ENCODE measurements at regions not wholly inside any gene's neighbourhood (a gene's known extent, or its start where the extent isn't known, plus 50 kb on each side); places are given as distances from the start of the nearest gene placed in this dataset.
A peak's percentile ranks its signal among the peaks of the same experiment; 100 is the strongest.
"Not testable (repeated sequence)": the region's sequence is repeated elsewhere in the genome, so short reads cannot be mapped to it uniquely, and the experiment has no call there.

- peaks cover 0 to 33% (median 3%) of the 10 kb centered on the region in 9 donors for H3K9me3 Mint-ChIP-seq
- POLR2A ChIA-PET = no interaction called here
- H3K4me1 Mint-ChIP-seq = no peaks in the 10 kb centered on the region
- DNase-seq = no peak
- H3K27me3 Mint-ChIP-seq = no peaks in the 10 kb centered on the region
- no peak for ATAC-seq
- H3K4me3 Mint-ChIP-seq = no peak overlapping the region
- peaks cover 0 to under 1% (median 0%) of the 10 kb centered on the region in 3 donors for H3K36me3 Mint-ChIP-seq
- no peak overlapping the region for H3K27ac Mint-ChIP-seq
These were observed 1709.1 kb upstream of the LRRTM1 start for GRCh38 chr2:82013641-82014040.

GRCh38 chr2:82007071-82007664 lies 1702.6 kb upstream of the LRRTM1 start:
- no peak for DNase-seq
- Mint-ChIP-seq H3K9me3 (peaks cover 0 to 37% (median 7%) of the 10 kb centered on the region in 9 donors), H3K4me1 (no peaks in the 10 kb centered on the region), H3K4me3 (no peak overlapping the region), H3K27ac (no peak overlapping the region), H3K36me3 (no peaks in the 10 kb centered on the region), H3K27me3 (no peaks in the 10 kb centered on the region)
- no peak for ATAC-seq
- POLR2A ChIA-PET = no interaction called here

DNA sequence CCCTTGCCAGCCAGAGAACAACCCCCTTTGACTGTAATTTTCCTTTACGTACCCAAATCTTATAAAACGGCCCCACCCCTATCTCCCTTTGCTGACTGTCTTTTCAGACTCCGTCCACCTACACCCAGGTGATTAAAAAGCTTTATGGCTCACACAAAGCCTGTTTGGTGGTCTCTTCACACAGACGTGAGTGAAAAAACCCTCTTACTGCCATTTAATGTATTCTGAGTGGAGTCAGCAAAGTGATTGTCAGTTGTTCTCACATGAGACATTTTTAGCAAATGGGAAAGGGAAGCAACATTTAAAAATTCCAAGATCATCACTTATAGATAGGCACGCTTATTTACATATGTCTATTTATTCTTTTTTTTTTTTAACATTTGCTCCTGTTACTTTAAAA lies 1701.3 kb upstream of the LRRTM1 start:
- H3K36me3 Mint-ChIP-seq, H3K27ac Mint-ChIP-seq, H3K4me1 Mint-ChIP-seq, ATAC-seq, H3K27me3 Mint-ChIP-seq, H3K4me3 Mint-ChIP-seq, DNase-seq, POLR2A ChIA-PET: not testable (repeated sequence)
- peaks cover 0 to 39% (median 8%) of the 10 kb centered on the region in 9 donors for H3K9me3 Mint-ChIP-seq

DNA sequence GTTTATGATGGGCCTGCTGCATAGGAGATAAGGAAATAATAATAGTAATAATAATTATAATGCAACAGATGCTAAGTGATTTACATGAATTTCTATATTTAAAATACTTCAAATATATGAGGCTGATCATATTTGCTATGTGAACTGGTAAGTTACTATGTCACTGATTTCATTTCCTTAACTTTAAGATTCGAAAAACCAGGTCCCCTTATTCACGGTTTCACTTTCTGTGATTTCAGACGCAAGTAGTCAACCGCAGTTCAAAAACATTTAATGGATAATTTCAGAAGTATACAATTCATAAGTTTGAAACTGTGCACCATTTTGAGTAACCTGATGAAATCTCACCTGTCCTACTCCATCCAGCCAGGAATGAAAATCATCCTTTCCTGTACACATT lies 1697.1 kb upstream of the LRRTM1 start:
- POLR2A ChIA-PET = no interaction called here
- Mint-ChIP-seq H3K4me3 (no peak overlapping the region), H3K27ac (no peak overlapping the region), H3K4me1 (no peaks in the 10 kb centered on the region), H3K36me3 (no peaks in the 10 kb centered on the region), H3K27me3 (no peaks in the 10 kb centered on the region), H3K9me3 (peaks cover 0 to 41% (median 7%) of the 10 kb centered on the region in 9 donors)
- ATAC-seq (no peak), DNase-seq (no peak)

DNA sequence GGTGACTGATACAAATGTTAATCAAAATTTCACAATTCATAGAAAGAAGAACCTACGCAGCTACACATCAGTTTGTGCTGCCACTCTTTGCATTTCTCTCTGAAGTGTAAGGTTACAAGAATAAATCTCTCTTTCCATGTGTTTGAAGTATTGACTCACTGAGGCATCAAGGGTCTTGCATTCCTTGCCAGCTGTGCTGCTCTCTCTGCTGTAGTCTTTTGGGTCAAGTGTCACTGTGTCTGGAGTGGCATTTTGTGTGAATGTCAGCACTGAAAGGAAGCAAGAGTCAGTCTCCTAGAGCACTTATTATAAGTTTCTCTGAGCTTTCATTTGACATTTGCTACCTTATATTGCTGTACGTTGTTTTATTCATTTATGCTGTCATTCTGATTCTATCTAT lies 1696.1 kb upstream of the LRRTM1 start:
- POLR2A ChIA-PET = no interaction called here
- Mint-ChIP-seq H3K4me1 (no peaks in the 10 kb centered on the region), H3K9me3 (peaks cover 0 to 32% (median 4%) of the 10 kb centered on the region in 9 donors), H3K27me3 (no peaks in the 10 kb centered on the region), H3K36me3 (no peaks in the 10 kb centered on the region), H3K4me3 (no peak overlapping the region), H3K27ac (no peak overlapping the region)
- no peak for DNase-seq
- no peak for ATAC-seq

- DNase-seq (no peak), ATAC-seq (no peak)
- Mint-ChIP-seq H3K9me3 (peaks cover 0 to 15% (median 5%) of the 10 kb centered on the region in 9 donors), H3K27me3 (no peaks in the 10 kb centered on the region), H3K4me1 (no peaks in the 10 kb centered on the region), H3K36me3 (no peaks in the 10 kb centered on the region), H3K4me3 (no peak overlapping the region), H3K27ac (no peak overlapping the region)
- POLR2A ChIA-PET = no interaction called here
These were observed 1691.8 kb upstream of the LRRTM1 start for GRCh38 chr2:81996332-81996731.

- Mint-ChIP-seq H3K36me3 (no peaks in the 10 kb centered on the region), H3K4me3 (no peak overlapping the region), H3K27ac (no peak overlapping the region), H3K4me1 (no peaks in the 10 kb centered on the region), H3K27me3 (no peaks in the 10 kb centered on the region), H3K9me3 (peaks cover 0 to 16% (median 2%) of the 10 kb centered on the region in 9 donors)
- no peak for DNase-seq
- ATAC-seq = no peak
- POLR2A ChIA-PET = no interaction called here
These were observed 1686.7 kb upstream of the LRRTM1 start for GRCh38 chr2:81991282-81991681.

DNA sequence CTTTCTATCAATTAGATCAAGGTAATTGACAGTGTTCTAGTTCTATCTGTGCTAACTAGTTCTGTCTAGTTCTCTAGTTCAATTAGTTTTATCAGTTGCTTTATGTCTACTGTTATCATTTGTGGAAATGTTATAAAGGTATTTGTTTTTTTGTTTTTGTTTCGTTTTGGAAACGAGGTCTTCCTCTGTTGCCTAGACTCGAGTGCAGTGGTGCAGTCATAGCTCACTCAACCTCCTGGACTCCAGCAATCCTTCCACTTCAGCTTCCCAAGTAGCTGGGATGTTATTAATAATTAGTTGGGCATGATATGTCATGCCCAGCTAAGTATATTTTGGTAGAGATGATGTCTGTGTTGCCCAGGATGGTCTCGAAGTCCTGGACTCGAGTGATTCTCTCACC lies 1682.8 kb upstream of the LRRTM1 start:
- POLR2A ChIA-PET = no interaction called here
- H3K27ac Mint-ChIP-seq = no peak overlapping the region

DNA sequence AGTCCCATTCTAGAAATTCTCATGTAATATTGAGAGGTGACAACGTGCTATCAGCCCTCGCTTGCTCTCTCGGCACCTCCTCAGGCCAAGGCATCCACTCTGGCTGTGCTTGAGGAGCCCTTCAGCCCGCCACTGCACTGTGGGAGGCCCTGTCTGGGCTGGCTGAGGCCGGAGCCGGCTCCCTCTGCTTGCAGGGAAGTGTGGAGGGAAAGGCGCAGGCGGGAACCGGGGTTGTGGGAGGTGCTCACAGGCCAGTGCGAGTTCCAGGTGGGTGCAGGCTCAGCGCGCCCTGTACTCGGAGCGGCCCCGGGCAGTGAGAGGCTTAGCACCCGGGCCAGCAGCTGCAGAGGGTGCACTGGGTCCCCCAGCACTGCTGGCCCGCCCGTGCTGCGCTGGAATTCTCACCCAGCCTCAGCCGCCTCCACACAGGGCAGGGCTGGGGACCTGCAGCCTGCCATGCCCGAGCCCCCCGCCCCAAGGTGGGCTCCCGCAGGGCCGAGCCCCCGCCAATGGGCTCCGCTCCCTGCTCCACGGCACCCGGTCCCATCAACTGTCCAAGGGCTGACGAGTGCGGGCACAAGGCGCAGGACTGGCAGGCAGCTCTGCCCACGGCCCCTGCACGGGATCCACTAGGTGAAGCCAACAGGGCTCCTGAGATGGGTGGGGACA lies 1680.6 kb upstream of the LRRTM1 start:
- POLR2A ChIA-PET = no interaction called here
- Mint-ChIP-seq H3K4me1 (no peaks in the 10 kb centered on the region), H3K9me3 (peaks cover 0 to 16% (median 6%) of the 10 kb centered on the region in 9 donors), H3K4me3 (no peak overlapping the region), H3K36me3 (no peaks in the 10 kb centered on the region), H3K27me3 (no peaks in the 10 kb centered on the region), H3K27ac (no peak overlapping the region)
- DNase-seq (peak in 1 of 10 donors; percentile 55), ATAC-seq (no peak)

More for the DNA sequence above, 1682.8 kb upstream of the LRRTM1 start:
- peaks cover 0 to 18% (median 6%) of the 10 kb centered on the region in 9 donors for H3K9me3 Mint-ChIP-seq
- no peak overlapping the region for H3K4me3 Mint-ChIP-seq
- no peaks in the 10 kb centered on the region for H3K36me3 Mint-ChIP-seq
- no peak for ATAC-seq
- no peaks in the 10 kb centered on the region for H3K4me1 Mint-ChIP-seq
- no peak for DNase-seq
- no peaks in the 10 kb centered on the region for H3K27me3 Mint-ChIP-seq

DNA sequence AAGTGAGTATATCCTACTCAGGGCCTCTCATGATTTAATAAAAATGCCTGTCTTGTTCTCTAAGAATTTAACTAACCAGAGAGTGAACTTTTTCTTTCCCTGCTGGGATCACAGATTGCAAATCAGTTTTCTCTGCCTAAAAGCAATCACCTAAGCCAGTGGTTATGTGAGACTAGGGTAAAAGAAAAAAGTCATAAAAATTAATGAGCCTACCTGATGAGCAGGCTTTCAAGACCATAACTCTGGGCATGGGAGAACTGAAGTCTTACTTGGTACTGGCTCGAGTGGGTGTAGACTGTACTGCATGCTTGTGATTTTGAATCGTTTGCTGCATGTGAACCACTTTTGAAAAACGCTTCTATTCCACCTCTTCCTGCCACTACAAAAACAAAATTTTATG lies 1677.0 kb upstream of the LRRTM1 start:
- Mint-ChIP-seq H3K4me1 (no peaks in the 10 kb centered on the region), H3K27me3 (no peaks in the 10 kb centered on the region), H3K9me3 (peaks cover 0 to 16% (median 9%) of the 10 kb centered on the region in 9 donors), H3K4me3 (no peak overlapping the region), H3K27ac (no peak overlapping the region), H3K36me3 (no peaks in the 10 kb centered on the region)
- no peak for ATAC-seq
- POLR2A ChIA-PET = no interaction called here
- DNase-seq = no peak

- POLR2A ChIA-PET = no interaction called here
- H3K27ac Mint-ChIP-seq = no peak overlapping the region
- peaks cover 0 to 15% (median 5%) of the 10 kb centered on the region in 9 donors for H3K9me3 Mint-ChIP-seq
- no peaks in the 10 kb centered on the region for H3K4me1 Mint-ChIP-seq
- H3K36me3 Mint-ChIP-seq = no peaks in the 10 kb centered on the region
- DNase-seq (no peak), ATAC-seq (no peak)
- H3K4me3 Mint-ChIP-seq = no peak overlapping the region
- H3K27me3 Mint-ChIP-seq = no peaks in the 10 kb centered on the region
These were observed 1674.5 kb upstream of the LRRTM1 start for GRCh38 chr2:81979086-81979485.

DNA sequence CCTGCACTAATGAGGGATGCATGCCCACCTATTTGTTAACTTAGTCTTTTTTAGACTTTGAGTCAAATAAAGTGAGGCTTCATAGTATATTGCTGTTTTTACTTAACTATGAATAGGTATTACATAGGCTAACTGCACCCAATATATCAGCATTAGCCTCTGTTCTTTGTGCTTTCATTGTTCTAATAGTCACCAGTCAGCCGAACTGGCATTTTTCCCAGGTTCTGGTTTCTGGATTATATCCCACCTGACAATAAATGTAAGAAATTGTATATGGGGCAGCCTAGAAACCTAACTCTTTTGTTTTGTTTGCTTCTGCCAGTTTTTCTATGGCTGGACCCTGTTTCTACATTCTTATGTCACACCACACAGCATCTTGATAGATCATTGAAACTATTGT lies 1672.4 kb upstream of the LRRTM1 start:
- Mint-ChIP-seq H3K9me3 (peaks cover 0 to 21% (median 3%) of the 10 kb centered on the region in 9 donors), H3K4me1 (no peaks in the 10 kb centered on the region), H3K36me3 (no peaks in the 10 kb centered on the region), H3K27ac (no peak overlapping the region), H3K4me3 (no peak overlapping the region), H3K27me3 (no peaks in the 10 kb centered on the region)
- ATAC-seq (no peak), DNase-seq (no peak)
- POLR2A ChIA-PET = no interaction called here

DNA sequence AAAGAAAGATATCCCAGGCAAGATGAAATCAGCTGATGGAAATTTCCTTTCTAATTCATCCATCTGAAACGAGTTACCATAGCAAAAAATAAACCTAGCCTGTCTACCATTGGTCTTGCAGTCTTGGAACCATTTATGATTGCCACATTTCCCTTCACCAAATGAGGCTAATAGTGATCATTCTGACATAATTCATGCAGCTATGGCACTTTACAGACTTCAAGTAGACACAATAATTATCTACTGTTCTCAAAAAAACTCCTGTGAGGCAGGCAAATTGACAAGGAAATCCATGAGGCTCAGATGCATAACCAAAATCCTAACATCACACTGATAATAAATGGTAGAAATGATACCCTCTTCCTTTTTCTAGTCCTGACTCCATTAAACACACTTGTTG lies 1669.7 kb upstream of the LRRTM1 start:
- Mint-ChIP-seq H3K9me3 (peaks cover 0 to 21% (median 3%) of the 10 kb centered on the region in 9 donors), H3K4me1 (no peaks in the 10 kb centered on the region), H3K27me3 (no peaks in the 10 kb centered on the region), H3K4me3 (no peak overlapping the region), H3K36me3 (no peaks in the 10 kb centered on the region), H3K27ac (no peak overlapping the region)
- POLR2A ChIA-PET = no interaction called here
- ATAC-seq = no peak
- no peak for DNase-seq

- Mint-ChIP-seq H3K27me3 (no peaks in the 10 kb centered on the region), H3K9me3 (peaks cover 0 to 33% (median 20%) of the 10 kb centered on the region in 9 donors), H3K36me3 (no peaks in the 10 kb centered on the region), H3K27ac (no peak overlapping the region), H3K4me1 (no peaks in the 10 kb centered on the region), H3K4me3 (no peak overlapping the region)
- POLR2A ChIA-PET = no interaction called here
- no peak for DNase-seq
- ATAC-seq = no peak
These were observed 1638.3 kb upstream of the LRRTM1 start for GRCh38 chr2:81942876-81943275.

Data from naive thymus-derived CD8-positive, alpha-beta T cell (primary cell).